ENCODE measurements at regions not wholly inside any gene's neighbourhood (a gene's known extent, or its start where the extent isn't known, plus 50 kb on each side); places are given as distances from the start of the nearest gene placed in this dataset.

- TF ChIP-seq CTCF (IDR thresholded peaks at IDR 0.05) = no peak
- Histone ChIP-seq H3K27ac (no peak overlapping the region), H3K27me3 (no peaks in the 10 kb centered on the region), H3K9me3 (no peaks in the 10 kb centered on the region), H3K36me3 (no peaks in the 10 kb centered on the region), H3K4me1 (ENCODE audit: control insufficient read depth in 1 of 2, insufficient read depth in 1 of 2, low read depth in 1 of 2, low read length in 1 of 2) (no peaks in the 10 kb centered on the region), H3K4me3 (ENCODE audit: low read depth in 1 of 2, low read length in 1 of 2) (no peak overlapping the region)
These were observed 319.8 kb upstream of the C1orf174 start for GRCh38 chr1:4219826-4220225.

GRCh38 chr1:4220362-4220761, 320.3 kb upstream of the C1orf174 start:
- TF ChIP-seq CTCF (IDR thresholded peaks at IDR 0.05) = no peak
- H3K27me3 ChIP-seq = no peaks in the 10 kb centered on the region
- H3K9me3 ChIP-seq = no peaks in the 10 kb centered on the region
- no peaks in the 10 kb centered on the region for H3K36me3 ChIP-seq
- no peak overlapping the region for H3K27ac ChIP-seq
- H3K4me3 ChIP-seq (ENCODE audit: low read depth in 1 of 2, low read length in 1 of 2) = no peak overlapping the region
- H3K4me1 ChIP-seq (ENCODE audit: control insufficient read depth in 1 of 2, insufficient read depth in 1 of 2, low read depth in 1 of 2, low read length in 1 of 2) = no peaks in the 10 kb centered on the region

- Histone ChIP-seq H3K27me3 (no peaks in the 10 kb centered on the region), H3K4me3 (ENCODE audit: low read depth in 1 of 2, low read length in 1 of 2) (no peak overlapping the region), H3K27ac (no peak overlapping the region), H3K4me1 (ENCODE audit: control insufficient read depth in 1 of 2, insufficient read depth in 1 of 2, low read depth in 1 of 2, low read length in 1 of 2) (no peaks in the 10 kb centered on the region), H3K9me3 (no peaks in the 10 kb centered on the region), H3K36me3 (no peaks in the 10 kb centered on the region)
- TF ChIP-seq CTCF (IDR thresholded peaks at IDR 0.05) = no peak
These were observed 321.0 kb upstream of the C1orf174 start for GRCh38 chr1:4221107-4221506.

GRCh38 chr1:4224684-4225467, 324.8 kb upstream of the C1orf174 start:
- Histone ChIP-seq H3K9me3 (no peaks in the 10 kb centered on the region), H3K4me3 (ENCODE audit: low read depth in 1 of 2, low read length in 1 of 2) (no peak overlapping the region), H3K27ac (no peak overlapping the region), H3K4me1 (ENCODE audit: control insufficient read depth in 1 of 2, insufficient read depth in 1 of 2, low read depth in 1 of 2, low read length in 1 of 2) (no peaks in the 10 kb centered on the region), H3K27me3 (no peaks in the 10 kb centered on the region), H3K36me3 (no peaks in the 10 kb centered on the region)
- TF ChIP-seq CTCF (IDR thresholded peaks at IDR 0.05) = no peak

- no peaks in the 10 kb centered on the region for H3K4me1 ChIP-seq (ENCODE audit: control insufficient read depth in 1 of 2, insufficient read depth in 1 of 2, low read depth in 1 of 2, low read length in 1 of 2)
- no peaks in the 10 kb centered on the region for H3K9me3 ChIP-seq
- no peaks in the 10 kb centered on the region for H3K27me3 ChIP-seq
- H3K4me3 ChIP-seq (ENCODE audit: low read depth in 1 of 2, low read length in 1 of 2) = no peak overlapping the region
- no peaks in the 10 kb centered on the region for H3K36me3 ChIP-seq
- no peak for TF ChIP-seq CTCF (IDR thresholded peaks at IDR 0.05)
- no peak overlapping the region for H3K27ac ChIP-seq
These were observed 327.9 kb upstream of the C1orf174 start for GRCh38 chr1:4227986-4228385.

Measured in neutrophil (primary cell).